B cell (primary cell): ENCODE measurements at regions not wholly inside any gene's neighbourhood (a gene's known extent, or its start where the extent isn't known, plus 50 kb on each side); places are given as distances from the start of the nearest gene placed in this dataset.

ENCODE experiments used
- ATAC-seq: fragments of 200-7000 bp; cut with Tn5 transposase; one replicate; pipeline ENCODE4 v1.10.0; 2021; ENCODE audit warnings: low read depth, mild to moderate bottlenecking, moderate number of reproducible peaks, moderate library complexity
- CTCF ChIA-PET: fragments of 350-600 bp; sonication (Branson Sonifier 250); formaldehyde crosslinking; loops from one replicate; lab custom pipeline; 2021; ENCODE audit warnings: antibody characterized with exemption, inconsistent platforms; lab: Charles Lee
- POLR2A ChIA-PET: fragments of 350-600 bp; sonication (Branson Sonifier 250); formaldehyde crosslinking; loops from one replicate; lab custom pipeline; 2021; ENCODE audit warnings: antibody characterized with exemption; lab: Charles Lee
- DNase-seq: peaks from one replicate; pipeline ENCODE4 v3.0.0; 2013
- H2AFZ ChIP-seq: 2 replicates; pipeline ENCODE4 v1.6.1; 2012; ENCODE audit warnings: mild to moderate bottlenecking, low read depth, low read length; ENCODE audit not compliant: insufficient read depth, poor library complexity, severe bottlenecking
- H3K27ac ChIP-seq, 2 donors: 1 replicate in 1 of 2; 2 replicates in 1 of 2; pipeline ENCODE4 v1.5.1; 2012 to 2013; ENCODE audit warnings: low read length in 2 of 2, mild to moderate bottlenecking in 2 of 2, moderate library complexity in 1 of 2
- H3K27me3 ChIP-seq, 4 experiments: fragments of 200-600 bp in 1 of 4; sonication (generic) in 1 of 4; replicated peaks in 1 of 4; 1 replicate in 2 of 4; 2 replicates in 2 of 4; pipeline versions ENCODE4 v1.6.1 to v1.7.0; 2013 to 2016; ENCODE audit warnings: low read length in 3 of 4, mild to moderate bottlenecking in 2 of 4, mixed read lengths in 1 of 4, moderate library complexity in 1 of 4; ENCODE audit not compliant: insufficient read depth in 4 of 4, control insufficient read depth in 3 of 4; ENCODE audit errors: control extremely low read depth in 1 of 4
- H3K36me3 ChIP-seq, 2 experiments: replicated peaks in 1 of 2; 1 replicate in 1 of 2; 2 replicates in 1 of 2; pipeline versions ENCODE4 v1.6.1 to v1.7.1; 2013; ENCODE audit warnings: low read length in 1 of 2; ENCODE audit not compliant: insufficient read depth in 2 of 2, control insufficient read depth in 1 of 2; ENCODE audit errors: control extremely low read depth in 1 of 2, extremely low read depth in 1 of 2
- H3K4me1 ChIP-seq, 2 donors: fragments of 200-600 bp in 1 of 2; sonication (generic) in 1 of 2; 1 replicate in 1 of 2; 2 replicates in 1 of 2; pipeline versions ENCODE4 v1.5.1 to v1.6.1; 2013 to 2017; ENCODE audit warnings: low read length in 2 of 2; ENCODE audit not compliant: control insufficient read depth in 2 of 2, insufficient read depth in 2 of 2
- H3K4me2 ChIP-seq: replicated peaks from 2 replicates; pipeline ENCODE3; 2012; ENCODE audit warnings: mild to moderate bottlenecking, low read depth, low read length; ENCODE audit not compliant: poor library complexity, severe bottlenecking
- H3K4me3 ChIP-seq, 5 experiments: fragments of 200-600 bp in 1 of 5; sonication (generic) in 1 of 5; 1 replicate in 3 of 5; 2 replicates in 2 of 5; pipeline versions ENCODE4 v1.5.1 to v1.7.0; 2011 to 2016; ENCODE audit warnings: low read length in 4 of 5, mild to moderate bottlenecking in 4 of 5, low read depth in 2 of 5, control low read depth in 1 of 5, moderate library complexity in 1 of 5; ENCODE audit not compliant: insufficient read depth in 1 of 5; ENCODE audit errors: control extremely low read depth in 1 of 5, extremely low read depth in 1 of 5
- H3K79me2 ChIP-seq: fragments of 200-600 bp; sonication (generic); one replicate; pipeline ENCODE4 v1.6.0; 2016; ENCODE audit warnings: low read length; ENCODE audit not compliant: control insufficient read depth, insufficient read depth
- H3K9ac ChIP-seq: fragments of 200-600 bp; sonication (generic); 2 replicates; pipeline ENCODE4 v1.6.1; 2017; ENCODE audit warnings: mild to moderate bottlenecking, low read length, moderate library complexity
- H3K9me3 ChIP-seq, 3 donors: one replicate each; pipeline versions ENCODE4 v1.6.1 to v1.7.1; 2013; ENCODE audit warnings: low read length in 2 of 3; ENCODE audit not compliant: control insufficient read depth in 2 of 3, insufficient read depth in 1 of 3; ENCODE audit errors: control extremely low read depth in 1 of 3
- H4K20me1 ChIP-seq: 2 replicates; pipeline ENCODE4 v1.6.0; 2012; ENCODE audit warnings: mild to moderate bottlenecking, low read length; ENCODE audit not compliant: insufficient read depth, control insufficient read depth, poor library complexity, severe bottlenecking
- H3K27ac Mint-ChIP-seq: one replicate; pipeline ENCODE4 v1.8.0; 2021; ENCODE audit warnings: mixed read lengths
- H3K27me3 Mint-ChIP-seq: one replicate; pipeline ENCODE4 v1.8.0; 2021; ENCODE audit warnings: mixed read lengths
- H3K4me1 Mint-ChIP-seq: one replicate; pipeline ENCODE4 v1.8.0; 2021; ENCODE audit warnings: mixed read lengths
- H3K4me3 Mint-ChIP-seq: one replicate; pipeline ENCODE4 v1.8.0; 2021; ENCODE audit warnings: mixed read lengths
- H3K9me3 Mint-ChIP-seq: one replicate; pipeline ENCODE4 v1.8.0; 2022; ENCODE audit warnings: mixed read lengths; ENCODE audit not compliant: insufficient read depth
- CTCF ChIP-seq: fragments of 200-600 bp; IDR thresholded peaks from one replicate; pipeline ENCODE4 v1.8.0; 2022; ENCODE audit warnings: antibody characterized with exemption, mild to moderate bottlenecking
- EZH2 ChIP-seq: IDR thresholded peaks from 2 replicates; pipeline ENCODE4 v1.6.1; 2012; ENCODE audit warnings: borderline replicate concordance, low read depth, mild to moderate bottlenecking, moderate library complexity, low read length; ENCODE audit not compliant: insufficient read depth, poor library complexity, severe bottlenecking
- WGBS: methylation state at CpG from one replicate; pipeline ENCODE4 v1.1.5; 2013; ENCODE audit warnings: missing lambda C conversion rate; ENCODE audit not compliant: insufficient coverage; 5-methylcytosine and 5-hydroxymethylcytosine counted together
- intact Hi-C: fragments of 100-400 bp; cut with micrococcal nuclease; formaldehyde crosslinking; loops from one replicate; pipeline ENCODE4 v1.10.0; 2022

- Histone ChIP-seq H2AFZ (no peak overlapping the region), H3K9ac (no peak overlapping the region), H3K27ac (no peak overlapping the region), H3K36me3 (no peaks in the 10 kb centered on the region), H3K9me3 (no peaks in the 10 kb centered on the region), H3K27me3 (no peaks in the 10 kb centered on the region), H3K4me1 (no peaks in the 10 kb centered on the region), H3K79me2 (no peaks in the 10 kb centered on the region), H3K4me3 (no peak overlapping the region), H4K20me1 (no peaks in the 10 kb centered on the region), H3K4me2 (no peak overlapping the region)
- ChIA-PET CTCF (no interaction called here), POLR2A (no interaction called here)
- intact Hi-C loops, result no loop called here
- no peaks in the 10 kb centered on the region for H3K4me1 Mint-ChIP-seq
- no peaks in the 10 kb centered on the region for H3K27me3 Mint-ChIP-seq
- no CpG with 5 or more reads among the region's 2 CpGs for WGBS
- ATAC-seq (no peak), DNase-seq (no peak)
- TF ChIP-seq EZH2 (no peak), CTCF (no peak)
- H3K9me3 Mint-ChIP-seq, result no peaks in the 10 kb centered on the region
- H3K4me3 Mint-ChIP-seq, result no peak overlapping the region
- no peak overlapping the region for H3K27ac Mint-ChIP-seq
Measured at GRCh38 chr12:90275088-90275487, 566.5 kb upstream of the ATP2B1 start.

GRCh38 chr12:90274407-90274806 is 565.8 kb upstream of the ATP2B1 start:
- intact Hi-C loops, result no loop called here
- H3K27ac Mint-ChIP-seq, result no peak overlapping the region
- no peaks in the 10 kb centered on the region for H3K27me3 ChIP-seq
- H3K36me3 ChIP-seq, result no peaks in the 10 kb centered on the region
- no peak overlapping the region for H3K9ac ChIP-seq
- no peak for ATAC-seq
- no peak for TF ChIP-seq CTCF
- no peak for TF ChIP-seq EZH2
- ChIA-PET POLR2A (no interaction called here), CTCF (no interaction called here)
- H3K27me3 Mint-ChIP-seq, result no peaks in the 10 kb centered on the region
- no peaks in the 10 kb centered on the region for H3K9me3 Mint-ChIP-seq
- no peak overlapping the region for H2AFZ ChIP-seq
- DNase-seq, result no peak
- H3K4me3 Mint-ChIP-seq, result no peak overlapping the region
- no peaks in the 10 kb centered on the region for H3K4me1 Mint-ChIP-seq
- H3K79me2 ChIP-seq, result no peaks in the 10 kb centered on the region
- no CpG with 5 or more reads among the region's 1 CpG for WGBS
- no peak overlapping the region for H3K4me2 ChIP-seq
- H3K27ac ChIP-seq, result no peak overlapping the region
- no peak overlapping the region for H3K4me3 ChIP-seq
- no peaks in the 10 kb centered on the region for H4K20me1 ChIP-seq
- no peaks in the 10 kb centered on the region for H3K9me3 ChIP-seq
- H3K4me1 ChIP-seq, result no peaks in the 10 kb centered on the region
